HG03196 (cell line): ENCODE measurements at regions not wholly inside any gene's neighbourhood (a gene's known extent, or its start where the extent isn't known, plus 50 kb on each side); places are given as distances from the start of the nearest gene placed in this dataset.

ENCODE experiments used
- ATAC-seq: cut with Tn5 transposase; IDR thresholded peaks from one replicate; pipeline ENCODE4 v1.9.1; 2021; ENCODE audit not compliant: unreplicated experiment

- no peak for ATAC-seq
Observed at GRCh38 chr18:31213641-31214040, 51.0 kb upstream of the DSC1 start.

DNA sequence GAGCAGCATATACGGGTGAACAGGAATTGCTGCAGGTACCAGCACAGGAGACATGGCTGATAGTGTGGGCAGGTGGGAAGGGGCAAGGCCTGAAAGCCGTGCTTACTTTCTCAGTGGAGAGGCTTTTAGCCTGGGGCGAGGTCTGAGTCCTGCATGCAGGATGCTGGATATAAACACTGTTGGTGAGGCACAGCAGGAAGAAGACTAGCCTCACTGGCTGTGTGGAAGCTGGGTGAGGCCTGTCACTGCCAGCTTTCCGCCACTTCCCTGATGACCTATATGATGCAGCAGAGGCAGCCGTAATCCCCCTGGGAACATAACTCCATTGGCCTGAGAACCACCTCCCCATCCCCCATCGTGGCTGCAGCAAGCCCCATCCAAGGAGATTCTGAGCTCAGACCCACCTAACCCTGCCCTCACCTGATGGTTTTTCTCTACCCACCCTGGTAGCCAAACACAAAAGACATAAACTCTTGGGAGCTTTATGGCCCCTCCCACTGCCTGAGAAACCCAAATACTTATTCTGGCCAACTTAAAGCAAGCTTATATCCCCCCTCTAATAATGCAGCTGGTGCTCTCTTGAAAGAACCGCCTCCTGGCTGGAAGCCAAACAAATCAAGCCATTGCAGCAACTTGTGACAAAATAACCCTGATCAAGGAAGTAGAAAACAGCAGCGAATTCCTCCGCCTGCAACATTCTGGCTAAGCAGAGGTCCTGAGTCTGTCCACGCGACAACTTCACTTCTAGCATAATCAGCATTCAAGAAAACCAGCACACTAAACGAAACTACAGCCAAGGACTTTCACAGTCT, 54.6 kb upstream of the DSC1 start:
- ATAC-seq, result no peak

DNA sequence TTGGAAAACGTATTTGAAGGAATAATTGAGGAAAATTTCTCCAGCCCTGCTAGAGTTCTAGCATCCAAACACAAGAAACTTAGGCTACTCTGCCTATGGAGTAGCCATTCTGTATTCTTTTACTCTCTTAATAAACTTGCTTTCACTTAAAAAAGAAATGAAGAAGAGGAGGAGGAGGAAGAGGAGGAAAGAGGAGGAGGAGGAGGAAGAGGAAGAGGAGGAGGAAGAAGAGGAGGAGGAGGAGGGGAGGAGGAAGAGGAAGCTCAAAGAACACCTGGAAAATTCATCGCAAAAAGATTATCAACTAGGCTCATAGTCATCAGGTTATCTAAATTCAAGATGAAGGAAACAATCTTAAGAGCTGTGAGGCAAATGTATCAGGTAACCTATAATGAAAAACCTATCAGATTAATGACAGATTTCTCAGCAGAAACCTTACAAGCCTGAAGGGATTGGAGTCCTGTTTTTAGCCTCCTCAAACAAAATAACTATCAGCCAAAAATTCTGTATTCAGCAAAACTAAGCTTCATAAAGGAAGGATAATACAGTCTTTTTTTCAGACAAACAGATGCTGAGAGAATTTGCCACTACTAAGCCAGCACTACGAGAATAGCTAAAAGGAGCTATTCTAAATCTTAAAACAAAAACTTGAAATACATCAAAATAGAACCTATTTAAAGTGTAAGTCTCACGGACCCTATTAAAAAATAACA, 56.2 kb upstream of the DSC1 start:
- no peak for ATAC-seq

DNA sequence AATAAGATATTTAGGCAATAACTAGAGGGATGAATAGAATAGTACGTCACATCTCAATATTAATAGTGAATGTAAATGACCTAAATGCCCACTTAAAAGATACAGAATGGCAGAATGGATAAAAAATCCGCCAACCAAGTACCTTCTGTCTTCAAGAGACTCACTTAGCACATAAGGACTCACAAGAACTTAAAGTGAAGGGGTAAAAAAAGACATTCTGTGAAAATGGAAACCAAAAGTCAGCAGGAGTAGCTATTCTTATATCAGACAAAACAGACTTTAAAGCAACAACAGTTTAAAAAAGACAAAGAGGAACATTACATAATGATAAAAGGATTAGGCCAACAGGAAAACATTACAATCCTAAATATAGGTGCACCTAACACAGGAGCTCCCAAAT, 56.7 kb upstream of the DSC1 start:
- ATAC-seq, result no peak

DNA sequence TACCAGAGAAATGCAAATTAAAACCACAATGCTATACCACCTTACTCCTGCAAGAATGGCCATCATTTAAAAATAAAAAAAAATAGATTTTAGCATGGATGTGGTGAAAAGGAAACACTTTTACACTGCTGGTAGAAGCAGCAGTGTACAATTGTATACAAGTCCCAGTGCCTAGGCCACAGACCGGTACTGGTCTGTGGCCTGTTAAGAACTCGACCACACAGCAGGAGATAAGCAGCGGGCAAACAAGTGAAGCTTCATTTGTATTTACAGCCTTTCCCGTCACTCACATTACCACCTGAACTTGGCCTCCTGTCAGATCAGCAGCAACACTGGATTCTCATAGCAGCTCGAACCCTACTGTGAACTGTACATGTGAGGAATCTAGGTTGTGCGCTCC, 60.7 kb upstream of the DSC1 start:
- ATAC-seq, result no peak

DNA sequence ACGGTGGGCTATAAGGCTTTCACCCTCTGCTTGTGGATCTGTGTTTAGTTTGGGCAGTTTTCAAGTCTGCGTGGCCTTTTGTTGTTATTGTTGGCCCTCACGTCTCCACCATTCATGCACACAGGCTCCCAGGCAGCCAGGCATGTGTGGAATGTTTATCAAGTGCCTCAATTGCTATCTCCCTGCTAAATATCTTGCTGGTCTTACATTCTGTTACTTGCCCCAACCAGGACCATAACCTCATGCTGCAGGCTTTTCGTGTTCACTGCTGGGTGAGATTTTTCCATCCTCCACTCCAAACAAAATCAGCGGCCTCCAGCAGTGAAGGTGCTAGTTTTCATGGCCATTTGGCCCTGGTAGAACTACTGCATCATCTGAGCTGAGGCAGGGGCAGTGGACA, 63.0 kb upstream of the DSC1 start:
- ATAC-seq, result no peak

DNA sequence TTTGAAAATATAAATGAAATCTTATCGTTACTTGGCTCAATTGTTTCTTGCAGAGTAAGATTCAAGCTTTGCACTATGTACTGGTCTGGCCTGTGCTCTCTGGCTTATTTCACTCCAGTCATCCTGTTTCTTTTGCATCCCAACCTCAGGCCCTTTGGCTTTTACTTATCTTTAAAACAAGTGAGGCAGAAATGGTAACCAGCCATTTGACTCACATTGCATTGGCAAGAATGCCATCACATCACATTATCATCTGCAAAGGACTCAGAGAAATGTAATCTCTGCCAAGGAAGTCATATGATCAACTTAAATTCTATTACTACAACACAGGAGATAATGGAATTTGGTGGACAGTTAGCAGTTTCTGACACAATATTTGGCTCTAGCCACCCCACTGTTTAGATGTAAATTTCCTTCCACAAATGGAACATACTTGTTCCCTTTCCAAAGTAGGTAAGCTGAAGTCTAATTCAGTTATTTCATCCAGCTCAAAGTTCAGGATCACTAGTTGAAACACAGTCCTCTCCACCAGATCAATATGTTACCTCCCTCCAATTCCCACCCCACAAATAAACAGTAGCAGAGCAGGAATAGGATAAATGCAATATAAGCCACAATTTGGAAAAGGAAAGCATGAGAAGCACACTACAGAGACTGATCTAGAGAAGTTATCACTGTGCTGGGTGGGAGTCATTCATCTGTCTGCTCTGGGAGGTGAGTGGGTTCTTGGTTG, 65.0 kb upstream of the DSC1 start:
- no peak for ATAC-seq

- no peak for ATAC-seq
Observed at GRCh38 chr18:31229829-31230228, 67.2 kb upstream of the DSC1 start.

GRCh38 chr18:31230495-31230894, 67.8 kb upstream of the DSC1 start:
- peak; percentile 78 for ATAC-seq

DNA sequence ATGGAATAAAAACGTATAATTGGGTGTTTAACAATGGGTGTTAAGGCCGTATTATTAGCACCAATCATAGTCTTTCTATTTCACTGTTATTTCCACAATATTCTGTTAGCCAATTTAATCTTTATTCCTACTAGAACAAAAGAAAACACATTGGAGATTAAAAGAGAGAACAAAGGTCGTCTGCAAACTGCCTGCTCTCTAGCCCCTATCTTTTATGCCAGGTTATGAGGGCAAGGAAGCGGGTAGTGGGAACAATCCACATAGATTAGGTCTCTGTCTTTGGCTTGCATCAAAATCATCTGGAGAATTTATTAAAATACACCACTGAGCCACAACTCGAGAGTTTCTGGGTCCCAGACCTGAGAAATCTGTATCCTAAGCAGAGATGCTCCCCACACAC, 69.4 kb upstream of the DSC1 start:
- ATAC-seq, result no peak

- no peak for ATAC-seq
Observed at GRCh38 chr18:31232775-31233424, 70.2 kb upstream of the DSC1 start.

GRCh38 chr18:31233621-31234275, 71.1 kb upstream of the DSC1 start:
- ATAC-seq, result no peak

DNA sequence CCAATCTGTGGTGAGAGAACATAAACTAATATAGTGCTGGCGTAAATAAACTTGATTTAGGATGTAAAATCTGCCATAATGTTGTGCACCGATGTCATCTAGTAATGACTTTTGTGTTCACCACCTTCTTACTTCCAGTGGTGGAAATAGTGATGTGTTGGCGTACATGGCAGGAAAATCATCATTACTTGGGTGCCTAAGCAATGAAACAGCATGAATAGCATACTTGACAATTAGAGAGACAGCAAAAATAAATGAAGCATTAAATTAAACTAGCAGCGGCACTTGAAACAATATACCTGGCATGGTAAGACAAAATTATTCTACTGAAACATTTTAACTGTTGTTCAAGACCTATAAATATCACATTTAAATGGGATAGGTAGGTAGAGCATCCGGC, 73.2 kb upstream of the DSC1 start:
- ATAC-seq, result no peak

- ATAC-seq, result no peak
Observed at GRCh38 chr18:31237142-31237541, 74.5 kb upstream of the DSC1 start.

GRCh38 chr18:31241425-31241824, 76.5 kb upstream of the DSG1 start:
- ATAC-seq, result no peak

GRCh38 chr18:31241900-31242409, 76.0 kb upstream of the DSG1 start:
- no peak for ATAC-seq

GRCh38 chr18:31243740-31244512, 74.0 kb upstream of the DSG1 start:
- ATAC-seq, result no peak

DNA sequence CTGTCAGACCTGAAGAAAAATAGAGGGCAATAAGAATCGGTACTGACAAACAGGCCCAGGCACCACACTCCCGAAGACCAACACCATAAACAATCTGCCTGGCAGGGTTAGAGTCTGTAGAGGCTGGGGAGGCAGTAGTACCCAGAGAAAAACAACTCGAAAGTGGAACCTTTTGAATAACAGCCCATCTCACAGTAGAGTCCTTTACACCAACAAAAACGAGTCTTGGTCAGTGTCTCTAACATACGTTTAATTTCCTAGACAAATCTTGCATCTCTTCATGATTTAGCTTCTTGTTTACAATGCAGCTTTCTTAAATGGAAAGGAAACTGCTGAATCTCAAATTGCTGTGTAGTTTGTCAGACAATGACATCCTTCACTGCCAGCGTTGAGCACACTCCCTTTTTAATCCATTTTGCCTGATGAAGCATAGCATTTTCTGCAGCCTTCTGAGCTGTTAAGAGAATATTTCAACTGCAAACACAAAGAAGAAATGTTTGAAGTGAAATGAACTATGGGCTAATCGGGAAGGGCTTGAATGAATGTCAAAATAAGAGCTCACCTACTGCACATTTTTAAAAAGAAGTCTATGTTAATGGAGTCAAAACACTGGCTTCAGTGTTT, 73.1 kb upstream of the DSG1 start:
- ATAC-seq, result no peak

GRCh38 chr18:31245820-31246219, 72.1 kb upstream of the DSG1 start:
- no peak for ATAC-seq
